SKM-1 (cell line): ENCODE measurements at regions not wholly inside any gene's neighbourhood (a gene's known extent, or its start where the extent isn't known, plus 50 kb on each side); places are given as distances from the start of the nearest gene placed in this dataset.
"Not testable (repeated sequence)": the region's sequence is repeated elsewhere in the genome, so short reads cannot be mapped to it uniquely, and the experiment has no call there.

Source experiments
- DNase-seq: peaks from one replicate; lab custom pipeline; 2025; ENCODE audit not compliant: unreplicated experiment; lab: John Stamatoyannopoulos, UW

- DNase-seq, result no peak
Observed at GRCh38 chr5:124521461-124522230, 224.8 kb downstream of the ZNF608 start.

DNA sequence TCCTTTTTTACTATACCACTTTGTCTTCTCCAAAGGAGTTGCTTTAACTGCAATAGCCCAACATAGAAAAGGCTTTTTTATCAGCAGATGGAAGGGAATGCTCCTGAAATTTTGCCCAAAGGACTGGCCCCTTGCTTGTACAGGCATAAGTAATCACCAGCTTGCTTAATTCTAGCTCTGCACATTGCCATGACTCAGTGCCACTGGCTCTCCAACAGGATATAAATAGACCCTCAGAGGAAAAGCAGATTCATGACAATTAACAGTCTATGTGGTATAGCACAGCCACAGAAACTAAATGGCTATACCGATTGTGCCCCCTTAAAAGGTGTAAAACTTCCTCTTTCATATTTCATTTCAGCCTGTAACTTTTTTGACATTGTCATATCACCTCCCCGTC, 227.0 kb downstream of the ZNF608 start:
- DNase-seq, result no peak

- DNase-seq, result no peak
Observed at GRCh38 chr5:124516567-124516966, 229.9 kb downstream of the ZNF608 start.

DNA sequence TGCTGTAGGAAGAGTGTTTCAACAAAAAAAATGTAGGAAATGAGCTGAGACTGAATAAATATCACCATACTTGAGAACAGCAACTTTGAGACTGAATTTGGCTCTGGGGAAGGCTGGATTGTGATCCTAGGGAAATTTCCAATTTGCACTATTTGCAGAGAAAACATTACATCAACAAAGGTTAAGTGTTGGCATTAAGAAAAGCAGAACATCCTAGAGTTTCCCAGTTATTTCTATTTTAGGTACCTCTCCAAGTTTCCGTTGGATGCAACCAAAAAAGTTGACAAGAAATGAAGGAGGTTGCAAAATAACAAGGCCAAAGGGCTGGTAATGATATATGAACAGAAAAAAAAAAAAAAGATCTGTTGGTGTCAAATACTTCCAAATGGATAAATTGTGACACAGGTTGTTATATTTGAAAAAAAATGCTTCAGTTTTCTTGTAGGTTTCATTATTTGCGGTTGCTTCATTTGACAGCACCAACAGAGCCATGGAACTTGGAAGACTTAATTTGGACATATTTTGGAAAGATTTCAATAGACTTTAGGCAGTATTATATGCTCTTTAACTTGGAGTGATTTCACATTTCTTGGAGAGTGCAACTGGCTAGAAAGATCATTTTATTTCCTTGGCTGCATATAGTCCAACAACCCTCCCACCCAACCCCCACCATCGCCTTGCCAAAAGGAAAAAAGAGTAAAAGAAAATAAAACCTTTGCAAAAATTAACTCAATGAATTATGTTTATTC, 230.8 kb downstream of the ZNF608 start:
- DNase-seq, result no peak

GRCh38 chr5:124514956-124515355, 231.5 kb downstream of the ZNF608 start:
- no peak for DNase-seq

DNA sequence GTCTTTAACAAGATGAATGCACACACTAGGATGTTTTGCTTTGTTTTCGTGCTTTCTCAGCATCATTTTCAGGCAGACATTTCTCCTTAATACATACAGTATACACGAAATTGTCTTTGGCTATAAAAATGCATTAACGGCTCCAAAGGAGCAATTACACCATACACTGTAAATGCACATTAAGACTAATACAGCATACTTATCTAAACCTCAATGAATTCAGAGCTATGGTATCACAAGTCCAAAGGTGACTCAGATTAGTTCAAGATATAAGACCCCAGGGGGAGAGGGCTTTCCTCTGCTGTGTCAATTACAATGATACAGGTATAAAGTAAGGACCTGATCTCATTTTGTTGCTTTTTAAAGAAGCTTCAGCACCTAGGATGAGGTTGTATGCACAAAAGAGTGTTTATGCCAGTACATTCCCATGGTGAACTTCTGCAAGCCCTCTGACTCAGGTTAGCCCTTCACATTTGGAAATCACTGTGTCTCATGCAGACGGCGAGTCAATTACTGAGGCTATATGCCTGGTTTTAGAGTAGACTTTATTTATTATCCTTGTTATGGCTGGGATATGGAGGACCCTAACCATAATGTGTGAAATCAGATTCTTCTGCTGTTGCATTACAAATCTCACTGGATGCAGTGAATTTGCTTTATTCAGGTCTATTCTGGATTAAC, 233.3 kb downstream of the ZNF608 start:
- no peak for DNase-seq

DNA sequence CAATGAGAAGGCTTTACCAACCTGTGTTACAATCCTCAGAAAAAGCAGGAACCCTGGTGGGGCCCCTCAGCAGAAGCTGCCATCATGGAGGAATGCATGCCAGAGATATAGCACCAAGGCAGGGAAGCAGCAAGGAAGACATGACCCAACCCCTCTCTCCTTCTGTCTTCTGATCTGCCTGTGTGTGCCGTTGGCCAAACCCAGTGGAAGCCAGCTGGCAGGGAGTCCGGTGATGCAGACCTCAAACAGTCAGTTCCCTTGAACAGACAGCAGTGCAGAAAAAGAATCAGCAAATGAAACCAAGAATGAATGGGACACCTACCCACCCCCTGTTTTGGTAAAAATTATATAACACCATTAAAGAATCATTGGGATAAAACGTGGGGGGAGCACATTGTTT, 234.2 kb downstream of the ZNF608 start:
- no peak for DNase-seq

DNA sequence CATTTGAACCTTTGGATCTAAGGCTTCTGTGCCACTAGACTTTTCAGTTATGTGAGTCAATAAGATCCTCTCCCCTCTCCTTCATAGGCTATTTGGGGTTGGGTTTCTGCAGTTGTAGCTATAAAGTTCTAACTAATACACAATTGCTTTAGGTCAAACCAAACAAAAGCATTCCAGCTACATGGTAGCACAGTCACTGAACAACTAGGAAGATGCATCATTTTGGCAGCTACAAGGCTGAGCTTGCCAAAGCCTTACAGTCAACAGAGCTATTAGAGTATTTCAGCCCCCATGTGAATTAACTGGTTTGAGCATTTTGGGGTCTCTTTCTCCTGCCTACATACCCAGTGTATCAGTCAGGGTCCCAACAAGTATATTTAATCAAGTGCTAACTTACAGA, 234.6 kb downstream of the ZNF608 start:
- DNase-seq, result no peak

GRCh38 chr5:124507688-124508087, 238.8 kb downstream of the ZNF608 start:
- no peak for DNase-seq

DNA sequence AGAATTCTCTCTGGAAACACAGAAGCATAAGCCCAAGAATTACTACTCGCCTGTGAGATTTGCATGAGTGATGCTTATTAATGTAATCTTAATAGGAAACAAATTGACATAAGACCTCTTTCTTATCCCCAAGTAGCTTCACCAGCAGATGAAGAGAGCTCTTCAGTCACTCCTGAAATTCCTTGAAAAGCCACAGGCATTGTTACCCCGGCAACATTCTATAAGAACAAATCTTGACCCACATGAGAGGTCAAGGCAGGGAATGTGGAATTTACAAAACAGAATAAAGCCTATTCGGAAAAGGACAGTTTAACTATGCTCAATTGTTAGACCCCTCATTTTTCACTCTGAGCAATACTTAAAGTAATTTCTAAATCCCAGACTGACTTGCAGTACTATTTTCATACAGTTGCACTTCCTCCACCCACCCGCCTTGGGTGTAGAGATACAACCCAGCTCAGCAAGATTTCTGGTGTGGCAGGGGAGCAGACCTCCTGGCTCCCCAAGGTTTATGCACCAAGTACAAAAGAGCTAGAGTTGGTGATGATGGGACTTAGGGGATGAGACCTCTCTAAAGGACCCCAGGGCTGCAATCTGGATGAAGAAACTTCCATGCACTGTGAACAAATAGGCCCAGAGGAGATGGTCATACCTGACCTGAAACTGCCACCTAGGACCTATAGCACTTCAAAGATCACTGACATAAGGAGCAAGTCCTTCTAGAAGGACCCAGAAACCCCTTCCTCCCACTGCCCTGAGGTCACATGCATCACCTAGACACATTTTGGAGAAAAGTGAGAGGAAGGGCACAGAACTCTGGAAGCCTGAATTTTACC, 242.1 kb downstream of the ZNF608 start:
- DNase-seq, result no peak

DNA sequence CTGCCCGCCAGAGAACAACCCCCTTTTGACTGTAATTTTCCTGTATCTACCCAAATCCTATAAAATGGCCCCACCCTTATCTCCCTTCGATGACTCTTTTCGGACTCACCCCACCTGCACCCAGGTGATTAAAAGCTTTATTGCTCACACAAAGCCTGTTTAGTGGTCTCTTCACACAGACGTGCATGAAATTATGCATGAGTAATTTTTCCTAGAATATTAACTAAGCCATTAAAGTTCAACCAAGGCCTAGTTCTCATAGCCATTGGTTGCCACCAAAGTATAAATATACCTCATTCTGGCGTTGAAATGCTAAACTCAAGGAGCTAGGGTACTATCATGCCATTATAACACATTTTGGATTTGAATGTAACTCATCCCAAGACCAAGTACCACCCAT, 243.9 kb downstream of the ZNF608 start:
- DNase-seq, result no peak

- DNase-seq, result not testable (repeated sequence)
Observed at GRCh38 chr5:124499818-124500217, 246.6 kb downstream of the ZNF608 start.

- not testable (repeated sequence) for DNase-seq
Observed at GRCh38 chr5:124496968-124497367, 249.5 kb downstream of the ZNF608 start.

- no peak for DNase-seq
Observed at GRCh38 chr5:124494540-124495116, 251.8 kb downstream of the ZNF608 start.

- DNase-seq, result no peak
Observed at GRCh38 chr5:124492444-124493224, 253.8 kb downstream of the ZNF608 start.

DNA sequence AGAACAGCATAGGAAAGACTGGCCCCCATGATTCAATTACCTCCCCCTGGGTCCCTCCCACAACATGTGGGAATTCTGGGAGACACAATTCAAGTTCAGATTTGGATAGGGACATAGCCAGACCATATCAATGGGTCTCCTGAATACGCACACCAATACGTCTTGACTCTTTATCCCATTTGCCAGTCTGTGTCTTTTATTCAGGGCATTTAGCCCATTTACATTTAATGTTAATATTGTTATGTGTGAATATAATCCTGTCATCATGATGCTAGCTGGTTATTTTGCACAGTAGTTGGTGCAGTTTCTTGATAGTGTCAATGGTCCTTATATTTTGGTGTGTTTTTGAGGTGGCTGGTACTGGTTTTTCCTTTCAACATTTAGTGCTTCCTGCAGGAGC, 256.1 kb downstream of the ZNF608 start:
- not testable (repeated sequence) for DNase-seq

DNA sequence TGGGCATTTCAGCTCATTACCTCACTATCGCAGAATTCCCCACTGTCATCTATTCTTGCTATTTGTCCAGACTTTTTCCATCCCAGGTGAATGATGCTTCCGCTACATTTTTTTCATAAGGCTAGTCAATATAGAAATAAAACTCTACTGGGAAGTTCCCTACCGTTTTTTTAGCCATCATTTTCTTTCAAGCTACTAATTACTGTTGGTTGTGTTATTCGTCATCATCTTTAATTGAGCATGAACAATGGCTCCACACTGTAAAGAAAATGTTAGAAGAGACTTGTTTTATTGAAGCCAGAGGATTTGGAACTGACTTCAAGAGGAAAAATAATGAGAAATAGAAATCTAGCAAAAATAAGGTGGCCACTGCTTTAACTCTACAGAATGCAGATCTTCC, 265.0 kb downstream of the ZNF608 start:
- no peak for DNase-seq

- no peak for DNase-seq
Observed at GRCh38 chr5:124480964-124481363, 265.5 kb downstream of the ZNF608 start.

GRCh38 chr5:124480022-124480421, 266.4 kb downstream of the ZNF608 start:
- no peak for DNase-seq

DNA sequence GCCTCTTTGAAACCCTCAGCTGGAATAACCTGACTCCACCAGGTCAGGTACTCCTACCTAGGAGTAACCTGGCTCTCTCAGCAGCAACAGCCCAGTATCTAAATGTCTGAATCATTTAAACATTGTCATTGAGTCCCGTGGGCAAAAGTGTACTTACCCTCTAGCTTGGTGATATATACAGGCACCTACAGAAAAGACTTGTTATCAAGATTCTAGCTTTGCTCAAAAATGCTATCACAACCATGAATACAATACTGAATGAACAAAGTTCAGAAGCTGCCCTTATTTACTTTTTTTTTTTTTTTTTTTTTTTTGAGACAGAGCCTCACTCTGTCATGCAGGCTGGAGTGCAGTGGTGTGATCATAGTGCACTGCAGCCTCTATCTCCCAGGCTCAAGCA, 268.2 kb downstream of the ZNF608 start:
- no peak for DNase-seq
